Kidney (tissue), 13 donors: ENCODE measurements at regions not wholly inside any gene's neighbourhood (a gene's known extent, or its start where the extent isn't known, plus 50 kb on each side); places are given as distances from the start of the nearest gene placed in this dataset.

Experiments
- DNase-seq, 5 donors: peaks; one replicate each; pipeline ENCODE4 v3.0.0-alpha.2; 2013 to 2020
- FAIRE-seq: peaks from 2 replicates; lab custom pipeline; 2012; peaks lifted over from hg19 to GRCh38; lab: Jason Lieb, UNC
- H3K27ac ChIP-seq, 2 donors: one replicate each; pipeline ENCODE4 v1.7.0; 2013; ENCODE audit warnings: low read depth in 2 of 2, low read length in 2 of 2, inconsistent platforms in 1 of 2
- H3K27me3 ChIP-seq: one replicate; pipeline ENCODE4 v1.7.1; 2013; ENCODE audit warnings: low read length, inconsistent platforms; ENCODE audit not compliant: control insufficient read depth, insufficient read depth
- H3K36me3 ChIP-seq, 3 donors: one replicate each; pipeline versions ENCODE4 v1.7.0 to v1.7.1; 2013; ENCODE audit warnings: low read length in 3 of 3, control low read depth in 1 of 3, inconsistent platforms in 1 of 3; ENCODE audit not compliant: insufficient read depth in 3 of 3, control insufficient read depth in 2 of 3
- H3K4me1 ChIP-seq, 3 donors: one replicate each; pipeline versions ENCODE4 v1.7.0 to v1.7.1; 2013; ENCODE audit warnings: low read length in 3 of 3, inconsistent platforms in 1 of 3, low read depth in 1 of 3; ENCODE audit not compliant: control insufficient read depth in 2 of 3, insufficient read depth in 2 of 3
- H3K4me3 ChIP-seq, 3 donors: one replicate each; pipeline versions ENCODE4 v1.7.0 to v1.8.1; 2013; ENCODE audit warnings: low read length in 3 of 3, control low read depth in 1 of 3, inconsistent platforms in 1 of 3
- H3K9ac ChIP-seq, 3 donors: one replicate each; pipeline versions ENCODE4 v1.7.0 to v1.7.1; 2013; ENCODE audit warnings: low read length in 3 of 3, control low read depth in 1 of 3, inconsistent platforms in 1 of 3
- H3K9me3 ChIP-seq, 3 donors: one replicate each; pipeline versions ENCODE4 v1.7.0 to v1.7.1; 2013; ENCODE audit warnings: low read length in 3 of 3, control low read depth in 1 of 3, inconsistent platforms in 1 of 3; ENCODE audit not compliant: control insufficient read depth in 2 of 3, insufficient read depth in 1 of 3
- CTCF ChIP-seq: IDR thresholded peaks from 3 replicates; pipeline ENCODE4 v1.5.1; 2012; ENCODE audit warnings: mild to moderate bottlenecking, moderate library complexity, borderline replicate concordance; ENCODE audit not compliant: insufficient read depth; ENCODE audit errors: extremely low read depth
- intact Hi-C: fragments of 100-400 bp; cut with DNase I; formaldehyde crosslinking; loops from one replicate; pipeline ENCODE4 v1.11.1; 2022
- donor health status: control.
- donor health status: control.
- donor health status: control.
- donor health status: control.
- donor health status: control.
- donor health status: DM: yes; HTN: yes; CAD: no.
- donor health status: Normal renal cell carcinoma (clear cell type).

GRCh38 chr3:168422843-168423242 lies 327.1 kb upstream of the GOLIM4 start:
- Histone ChIP-seq H3K4me3 (no peak overlapping the region), H3K9ac (no peak overlapping the region), H3K36me3 (no peaks in the 10 kb centered on the region), H3K27me3 (no peaks in the 10 kb centered on the region), H3K27ac (no peak overlapping the region), H3K9me3 (no peaks in the 10 kb centered on the region), H3K4me1 (no peaks in the 10 kb centered on the region)
- no peak for TF ChIP-seq CTCF
- DNase-seq (no peak), FAIRE-seq (no peak)
- intact Hi-C loops, result no loop called here

GRCh38 chr3:168419091-168419490 lies 323.4 kb upstream of the GOLIM4 start:
- Histone ChIP-seq H3K27ac (no peak overlapping the region), H3K27me3 (no peaks in the 10 kb centered on the region), H3K9ac (no peak overlapping the region), H3K4me3 (no peak overlapping the region), H3K4me1 (no peaks in the 10 kb centered on the region), H3K9me3 (no peaks in the 10 kb centered on the region), H3K36me3 (no peaks in the 10 kb centered on the region)
- DNase-seq (no peak), FAIRE-seq (no peak)
- intact Hi-C loops, result no loop called here
- TF ChIP-seq CTCF, result no peak

GRCh38 chr3:168417016-168417415 lies 321.3 kb upstream of the GOLIM4 start:
- H3K9me3 ChIP-seq, result no peaks in the 10 kb centered on the region
- no peaks in the 10 kb centered on the region for H3K4me1 ChIP-seq
- intact Hi-C loops, result no loop called here
- no peak overlapping the region for H3K4me3 ChIP-seq
- no peak overlapping the region for H3K9ac ChIP-seq
- FAIRE-seq, result no peak
- no peak for TF ChIP-seq CTCF
- peak in 2 of 5 donors; percentile 1 to 7 for DNase-seq
- H3K36me3 ChIP-seq, result no peaks in the 10 kb centered on the region
- no peaks in the 10 kb centered on the region for H3K27me3 ChIP-seq
- no peak overlapping the region for H3K27ac ChIP-seq

- no peak overlapping the region for H3K4me3 ChIP-seq
- H3K9ac ChIP-seq, result no peak overlapping the region
- no peaks in the 10 kb centered on the region for H3K9me3 ChIP-seq
- H3K36me3 ChIP-seq, result no peaks in the 10 kb centered on the region
- no peaks in the 10 kb centered on the region for H3K27me3 ChIP-seq
- no peak overlapping the region for H3K27ac ChIP-seq
- intact Hi-C loops, result no loop called here
- no peaks in the 10 kb centered on the region for H3K4me1 ChIP-seq
- DNase-seq, result no peak
- no peak for FAIRE-seq
- TF ChIP-seq CTCF, result no peak
These were observed 320.7 kb upstream of the GOLIM4 start for GRCh38 chr3:168416446-168416845.
